Panc1 (cell line): ENCODE measurements at regions not wholly inside any gene's neighbourhood (a gene's known extent, or its start where the extent isn't known, plus 50 kb on each side); places are given as distances from the start of the nearest gene placed in this dataset.

Source experiments
- CTCF ChIP-seq: fragments of 450-650 bp; IDR thresholded peaks from 2 replicates; pipeline ENCODE4 v1.5.1; 2017; ENCODE audit warnings: mild to moderate bottlenecking
- POLR2AphosphoS5 ChIP-seq: IDR thresholded peaks from 2 replicates; pipeline ENCODE4 v1.6.1; 2012; ENCODE audit warnings: mild to moderate bottlenecking, low read depth, low read length, moderate library complexity
- REST ChIP-seq, 2 experiments: IDR thresholded peaks; 2 replicates each; pipeline ENCODE4 v1.6.1; 2011 to 2012; ENCODE audit warnings: low read depth in 2 of 2, control low read depth in 1 of 2, low read length in 1 of 2, mild to moderate bottlenecking in 1 of 2, moderate library complexity in 1 of 2; ENCODE audit not compliant: insufficient read depth in 1 of 2
- SIN3A ChIP-seq: IDR thresholded peaks from 2 replicates; pipeline ENCODE4 v1.6.1; 2012; ENCODE audit warnings: low read depth, mild to moderate bottlenecking, low read length, moderate library complexity, borderline replicate concordance; ENCODE audit not compliant: insufficient read depth
- TCF7L2 ChIP-seq: IDR thresholded peaks from 2 replicates; pipeline ENCODE4 v1.6.1; 2011; ENCODE audit warnings: mild to moderate bottlenecking, low read depth, low read length, inconsistent platforms

GRCh38 chr19:28184997-28185396 is 1028.0 kb downstream of the UQCRFS1 start:
- TF ChIP-seq CTCF = no peak
- no peak for TF ChIP-seq POLR2AphosphoS5
- no peak for TF ChIP-seq SIN3A
- no peak for TF ChIP-seq REST (IDR thresholded peaks at IDR 0.05; ENCODE audit: insufficient read depth in 1 of 2, low read depth in 2 of 2, low read length in 1 of 2)
- no peak for TF ChIP-seq TCF7L2
